K562 (cell line): ENCODE measurements at regions not wholly inside any gene's neighbourhood (a gene's known extent, or its start where the extent isn't known, plus 50 kb on each side); places are given as distances from the start of the nearest gene placed in this dataset.

Source experiments
- ATAC-seq: fragments of 200-7000 bp; cut with Tn5 transposase; 3 replicates; pipeline ENCODE4 v1.9.1; 2020; ENCODE audit warnings: moderate library complexity
- BruUV-seq: library from RNA; stranded (reverse); fragments of 400-500 nt; replicated peaks from 2 replicates; lab custom pipeline; 2021; lab: Mats Ljungman, UMichigan
- CTCF ChIA-PET: fragments of 300-600 bp; formaldehyde crosslinking; extraction: SDS; loops from one replicate; lab custom pipeline; 2021; ENCODE audit warnings: low intra/inter-chr PET ratio; lab: Yijun Ruan, JAX
- POLR2A ChIA-PET: fragments of 300-600, 350-650 bp; sonication (Branson Sonifier 250); formaldehyde crosslinking; extraction: SDS; loops from one replicate; lab custom pipeline; 2021; ENCODE audit warnings: antibody characterized with exemption, inconsistent platforms; lab: Yijun Ruan, JAX
- DNase-seq, 4 experiments: peaks; one replicate each; pipeline versions ENCODE4 v3.0.0 to v3.0.0-alpha.2; 2011 to 2018; ENCODE audit warnings: low spot score in 3 of 4, mixed read lengths in 3 of 4; ENCODE audit errors: extremely low read depth in 1 of 4
- FAIRE-seq: peaks from 2 replicates; lab custom pipeline; 2011; peaks lifted over from hg19 to GRCh38; lab: Jason Lieb, UNC
- H2AFZ ChIP-seq: 2 replicates; pipeline ENCODE4 v1.6.0; 2011; ENCODE audit warnings: low read depth, low read length, control low read depth, inconsistent platforms
- H3K27ac ChIP-seq: fragments of 200-600 bp; 3 replicates; pipeline ENCODE4 v1.8.0; 2011; ENCODE audit warnings: low read depth, mild to moderate bottlenecking, control low read depth, inconsistent platforms, low read length, moderate library complexity, mixed read lengths; ENCODE audit errors: extremely low read depth
- H3K27me3 ChIP-seq, 2 experiments: fragments of 300-600 bp in 1 of 2; 2 replicates in 1 of 2; 3 replicates in 1 of 2; pipeline versions ENCODE4 v1.6.0 to v1.8.0; 2011; ENCODE audit warnings: inconsistent platforms in 2 of 2, low read length in 2 of 2, mild to moderate bottlenecking in 1 of 2, mixed read lengths in 1 of 2, moderate library complexity in 1 of 2; ENCODE audit not compliant: control insufficient read depth in 2 of 2, insufficient read depth in 2 of 2
- H3K36me3 ChIP-seq: fragments of 300-600 bp; 3 replicates; pipeline ENCODE4 v1.8.0; 2011; ENCODE audit warnings: mild to moderate bottlenecking, low read length, inconsistent platforms; ENCODE audit not compliant: control insufficient read depth, insufficient read depth
- H3K4me1 ChIP-seq, 2 experiments: fragments of 200-600 bp in 1 of 2; replicated peaks in 1 of 2; 2 replicates in 1 of 2; 3 replicates in 1 of 2; pipeline versions ENCODE4 v1.5.1 to v1.8.0; 2011; ENCODE audit warnings: inconsistent platforms in 2 of 2, low read length in 2 of 2, mild to moderate bottlenecking in 1 of 2, mixed read lengths in 1 of 2, moderate library complexity in 1 of 2; ENCODE audit not compliant: control insufficient read depth in 2 of 2, insufficient read depth in 2 of 2
- H3K4me2 ChIP-seq: 2 replicates; pipeline ENCODE4 v1.6.1; 2011; ENCODE audit warnings: low read length, control low read depth, inconsistent platforms, mixed read lengths; ENCODE audit not compliant: insufficient read depth
- H3K4me3 ChIP-seq: fragments of 200-600 bp; sonication (generic), shearing (Covaris generic); 2 replicates; pipeline ENCODE4 v1.5.1; 2016; ENCODE audit warnings: control low read depth, inconsistent platforms
- H3K79me2 ChIP-seq: fragments of 200-600 bp; 3 replicates; pipeline ENCODE4 v1.8.0; 2011; ENCODE audit warnings: low read length, inconsistent platforms; ENCODE audit not compliant: control insufficient read depth, insufficient read depth
- H3K9ac ChIP-seq, 2 experiments: 2 replicates each; pipeline versions ENCODE4 v1.6.0 to v1.6.1; 2011; ENCODE audit warnings: low read depth in 2 of 2, low read length in 2 of 2, control low read depth in 1 of 2, inconsistent platforms in 1 of 2, mild to moderate bottlenecking in 1 of 2, mixed read lengths in 1 of 2; ENCODE audit not compliant: insufficient read depth in 1 of 2
- H3K9me1 ChIP-seq: one replicate; pipeline ENCODE4 v1.6.0; 2011; ENCODE audit warnings: inconsistent platforms, mild to moderate bottlenecking, low read length, moderate library complexity; ENCODE audit not compliant: control insufficient read depth, insufficient read depth
- H3K9me3 ChIP-seq: replicated peaks from 2 replicates; pipeline ENCODE4 v1.5.1; 2011; ENCODE audit warnings: low read depth, low read length, inconsistent platforms; ENCODE audit not compliant: control insufficient read depth, insufficient read depth
- H4K20me1 ChIP-seq: replicated peaks from 2 replicates; pipeline ENCODE4 v1.6.1; 2011; ENCODE audit warnings: low read length, inconsistent platforms, mixed read lengths; ENCODE audit not compliant: control insufficient read depth, insufficient read depth
- HIVEP1 ChIP-seq: fragments of 250-450 bp; sonication (Bioruptor Pico); IDR thresholded peaks from 2 replicates; pipeline ENCODE4 v1.4.0; 2020; ENCODE audit warnings: mild to moderate bottlenecking
- HNRNPL ChIP-seq: fragments of 200-400 bp; formaldehyde crosslinking; IDR thresholded peaks from 2 replicates; pipeline ENCODE4 v1.6.1; 2017; ENCODE audit warnings: low read depth, mild to moderate bottlenecking, low read length
- JUN ChIP-seq, 2 experiments: sonication (generic) in 1 of 2; formaldehyde crosslinking in 1 of 2; IDR thresholded peaks; 2 replicates each; pipeline versions ENCODE4 v1.6.1 to v1.8.0; 2012 to 2022; ENCODE audit warnings: borderline replicate concordance in 2 of 2, mild to moderate bottlenecking in 2 of 2, improper control_type of control experiment in 1 of 2, low read depth in 1 of 2, low read length in 1 of 2, missing genetic modification reagents in 1 of 2
- MAFK ChIP-seq: IDR thresholded peaks from 2 replicates; pipeline ENCODE4 v1.6.1; 2011; ENCODE audit warnings: low read length, improper control_type of control experiment
- PML ChIP-seq: IDR thresholded peaks from 2 replicates; pipeline ENCODE4 v1.6.1; 2012; ENCODE audit warnings: low read length, inconsistent platforms
- PPARD ChIP-seq: fragments of 250-450 bp; sonication (Bioruptor Pico); IDR thresholded peaks from 2 replicates; pipeline ENCODE4 v1.8.0; 2022; ENCODE audit warnings: inconsistent platforms, mild to moderate bottlenecking, moderate library complexity
- PTBP1 ChIP-seq: fragments of 200-400 bp; formaldehyde crosslinking; IDR thresholded peaks from 2 replicates; pipeline ENCODE4 v1.6.1; 2017; ENCODE audit warnings: low read depth, low read length
- SREBF2 ChIP-seq: sonication (generic); formaldehyde crosslinking; IDR thresholded peaks from 2 replicates; pipeline ENCODE4 v1.4.0; 2020; ENCODE audit warnings: mild to moderate bottlenecking, missing genetic modification reagents
- WGBS: fragments of 100-300 bp; shearing (Covaris generic); methylation state at CpG from one replicate; pipeline ENCODE4 v1.1.6; 2016; ENCODE audit warnings: low coverage, mixed read lengths; ENCODE audit not compliant: insufficient coverage; ENCODE audit errors: missing lambda C conversion rate; 5-methylcytosine and 5-hydroxymethylcytosine counted together
- in situ Hi-C: fragments of 300-500 bp; cut with MboI; formaldehyde crosslinking; loops from 4 replicates; pipeline ENCODE4 v1.15.0; 2018; ENCODE audit warnings: inconsistent platforms, mixed read lengths
- intact Hi-C: fragments of 100-400 bp; cut with micrococcal nuclease; formaldehyde crosslinking; loops from 2 replicates; pipeline ENCODE4 v1.14.2; 2022
- TF ChIP-seq, protein P1 (sequence below): fragments of 250-450 bp; sonication (Bioruptor Pico); IDR thresholded peaks from 2 replicates; pipeline ENCODE4 v1.4.0; 2020
- TF ChIP-seq, protein P2 (sequence below): fragments of 200-800 bp; sonication (Bioruptor generic); IDR thresholded peaks from 2 replicates; pipeline ENCODE4 v1.6.1; 2017; ENCODE audit warnings: missing genetic modification characterization, missing compliant biosample characterization
- TF ChIP-seq, protein P3 (sequence below): fragments of 450-650 bp; IDR thresholded peaks from 2 replicates; pipeline ENCODE4 v1.7.0; 2016; ENCODE audit warnings: borderline replicate concordance
- TF ChIP-seq, protein P4 (sequence below): sonication (generic); formaldehyde crosslinking; IDR thresholded peaks from 2 replicates; pipeline ENCODE4 v1.8.0; 2022; ENCODE audit warnings: missing genetic modification reagents, mild to moderate bottlenecking, moderate library complexity, borderline replicate concordance
- TF ChIP-seq, protein P5 (sequence below), 3 experiments: fragments of 200-800 bp in 1 of 3; sonication (Bioruptor generic) in 1 of 3; sonication (generic) in 1 of 3; formaldehyde crosslinking in 1 of 3; IDR thresholded peaks; 2 replicates each; pipeline versions ENCODE4 v1.6.1 to v1.8.0; 2016 to 2022; ENCODE audit warnings: mild to moderate bottlenecking in 2 of 3, missing compliant biosample characterization in 2 of 3, missing genetic modification characterization in 2 of 3, missing genetic modification reagents in 1 of 3
- TF ChIP-seq, protein P6 (sequence below): fragments of 450-650 bp; IDR thresholded peaks from 2 replicates; pipeline ENCODE4 v1.6.1; 2017; ENCODE audit warnings: antibody characterized with exemption

DNA sequence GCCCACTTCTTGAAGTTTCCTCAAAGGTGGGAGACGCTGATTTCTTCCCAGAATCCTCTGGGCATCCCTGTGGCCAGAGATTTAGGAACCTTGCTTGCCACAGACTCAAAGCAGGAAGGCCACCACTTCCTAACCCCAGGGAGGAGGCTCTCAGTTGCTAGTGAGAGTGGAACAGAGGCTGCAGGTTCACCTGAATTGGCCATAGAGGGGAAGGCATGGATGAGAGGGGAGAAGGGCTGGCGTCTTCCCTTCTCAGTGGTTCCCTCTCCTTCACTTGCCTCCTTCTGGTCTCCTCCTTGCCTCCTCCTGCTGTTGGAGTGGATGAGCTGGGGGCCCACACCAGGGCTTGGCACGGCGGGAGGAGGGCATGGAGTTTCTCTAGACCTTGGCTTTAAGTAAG, 185.7 kb downstream of the ADAMTS15 start:
- Histone ChIP-seq H3K9me1 (no peaks in the 10 kb centered on the region), H3K4me3 (no peak overlapping the region), H3K79me2 (no peaks in the 10 kb centered on the region), H3K36me3 (no peaks in the 10 kb centered on the region), H3K9ac (no peak overlapping the region), H4K20me1 (no peaks in the 10 kb centered on the region), H3K4me2 (no peak overlapping the region), H2AFZ (no peak overlapping the region), H3K27me3 (peaks cover 0 to 14% of the 10 kb centered on the region in 2 experiments; a peak in 2 of 5 replicates), H3K9me3 (no peaks in the 10 kb centered on the region), H3K4me1 (no peaks in the 10 kb centered on the region), H3K27ac (no peak overlapping the region)
- intact Hi-C loops (no loop called here), in situ Hi-C loops (no loop called here)
- WGBS: 0% methylated on average over 4 of the region's 4 CpGs
- no TSS peak for BruUV-seq
- TF ChIP-seq PPARD: no peak
- TF ChIP-seq, protein P1, sequence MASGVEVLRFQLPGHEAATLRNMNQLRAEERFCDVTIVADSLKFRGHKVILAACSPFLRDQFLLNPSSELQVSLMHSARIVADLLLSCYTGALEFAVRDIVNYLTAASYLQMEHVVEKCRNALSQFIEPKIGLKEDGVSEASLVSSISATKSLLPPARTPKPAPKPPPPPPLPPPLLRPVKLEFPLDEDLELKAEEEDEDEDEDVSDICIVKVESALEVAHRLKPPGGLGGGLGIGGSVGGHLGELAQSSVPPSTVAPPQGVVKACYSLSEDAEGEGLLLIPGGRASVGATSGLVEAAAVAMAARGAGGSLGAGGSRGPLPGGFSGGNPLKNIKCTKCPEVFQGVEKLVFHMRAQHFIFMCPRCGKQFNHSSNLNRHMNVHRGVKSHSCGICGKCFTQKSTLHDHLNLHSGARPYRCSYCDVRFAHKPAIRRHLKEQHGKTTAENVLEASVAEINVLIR (CRISPR knock-in tag): no peak
- TF ChIP-seq MAFK: no peak
- TF ChIP-seq HNRNPL: no peak
- TF ChIP-seq, protein P2, sequence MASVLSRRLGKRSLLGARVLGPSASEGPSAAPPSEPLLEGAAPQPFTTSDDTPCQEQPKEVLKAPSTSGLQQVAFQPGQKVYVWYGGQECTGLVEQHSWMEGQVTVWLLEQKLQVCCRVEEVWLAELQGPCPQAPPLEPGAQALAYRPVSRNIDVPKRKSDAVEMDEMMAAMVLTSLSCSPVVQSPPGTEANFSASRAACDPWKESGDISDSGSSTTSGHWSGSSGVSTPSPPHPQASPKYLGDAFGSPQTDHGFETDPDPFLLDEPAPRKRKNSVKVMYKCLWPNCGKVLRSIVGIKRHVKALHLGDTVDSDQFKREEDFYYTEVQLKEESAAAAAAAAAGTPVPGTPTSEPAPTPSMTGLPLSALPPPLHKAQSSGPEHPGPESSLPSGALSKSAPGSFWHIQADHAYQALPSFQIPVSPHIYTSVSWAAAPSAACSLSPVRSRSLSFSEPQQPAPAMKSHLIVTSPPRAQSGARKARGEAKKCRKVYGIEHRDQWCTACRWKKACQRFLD (CRISPR knock-in tag): no peak
- TF ChIP-seq HIVEP1 (CRISPR knock-in tag): no peak
- TF ChIP-seq, protein P3, sequence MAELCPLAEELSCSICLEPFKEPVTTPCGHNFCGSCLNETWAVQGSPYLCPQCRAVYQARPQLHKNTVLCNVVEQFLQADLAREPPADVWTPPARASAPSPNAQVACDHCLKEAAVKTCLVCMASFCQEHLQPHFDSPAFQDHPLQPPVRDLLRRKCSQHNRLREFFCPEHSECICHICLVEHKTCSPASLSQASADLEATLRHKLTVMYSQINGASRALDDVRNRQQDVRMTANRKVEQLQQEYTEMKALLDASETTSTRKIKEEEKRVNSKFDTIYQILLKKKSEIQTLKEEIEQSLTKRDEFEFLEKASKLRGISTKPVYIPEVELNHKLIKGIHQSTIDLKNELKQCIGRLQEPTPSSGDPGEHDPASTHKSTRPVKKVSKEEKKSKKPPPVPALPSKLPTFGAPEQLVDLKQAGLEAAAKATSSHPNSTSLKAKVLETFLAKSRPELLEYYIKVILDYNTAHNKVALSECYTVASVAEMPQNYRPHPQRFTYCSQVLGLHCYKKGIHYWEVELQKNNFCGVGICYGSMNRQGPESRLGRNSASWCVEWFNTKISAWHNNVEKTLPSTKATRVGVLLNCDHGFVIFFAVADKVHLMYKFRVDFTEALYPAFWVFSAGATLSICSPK: no peak
- TF ChIP-seq PTBP1: no peak
- TF ChIP-seq JUN (IDR thresholded peaks at IDR 0.05; ENCODE audit: borderline replicate concordance, low read depth, low read length): no peak
- no peak for TF ChIP-seq JUN (CRISPR knock-in tag; IDR thresholded peaks at IDR 0.05; ENCODE audit: borderline replicate concordance)
- no peak for TF ChIP-seq PML
- TF ChIP-seq, protein P4, sequence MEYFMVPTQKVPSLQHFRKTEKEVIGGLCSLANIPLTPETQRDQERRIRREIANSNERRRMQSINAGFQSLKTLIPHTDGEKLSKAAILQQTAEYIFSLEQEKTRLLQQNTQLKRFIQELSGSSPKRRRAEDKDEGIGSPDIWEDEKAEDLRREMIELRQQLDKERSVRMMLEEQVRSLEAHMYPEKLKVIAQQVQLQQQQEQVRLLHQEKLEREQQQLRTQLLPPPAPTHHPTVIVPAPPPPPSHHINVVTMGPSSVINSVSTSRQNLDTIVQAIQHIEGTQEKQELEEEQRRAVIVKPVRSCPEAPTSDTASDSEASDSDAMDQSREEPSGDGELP (CRISPR knock-in tag): no peak
- TF ChIP-seq, protein P5, sequence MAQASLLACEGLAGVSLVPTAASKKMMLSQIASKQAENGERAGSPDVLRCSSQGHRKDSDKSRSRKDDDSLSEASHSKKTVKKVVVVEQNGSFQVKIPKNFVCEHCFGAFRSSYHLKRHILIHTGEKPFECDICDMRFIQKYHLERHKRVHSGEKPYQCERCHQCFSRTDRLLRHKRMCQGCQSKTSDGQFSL (CRISPR knock-in tag; IDR thresholded peaks at IDR 0.05): no peak
- TF ChIP-seq, protein P5 (tag; IDR thresholded peaks at IDR 0.05): no peak
- TF ChIP-seq SREBF2 (CRISPR knock-in tag): no peak
- TF ChIP-seq, protein P6, sequence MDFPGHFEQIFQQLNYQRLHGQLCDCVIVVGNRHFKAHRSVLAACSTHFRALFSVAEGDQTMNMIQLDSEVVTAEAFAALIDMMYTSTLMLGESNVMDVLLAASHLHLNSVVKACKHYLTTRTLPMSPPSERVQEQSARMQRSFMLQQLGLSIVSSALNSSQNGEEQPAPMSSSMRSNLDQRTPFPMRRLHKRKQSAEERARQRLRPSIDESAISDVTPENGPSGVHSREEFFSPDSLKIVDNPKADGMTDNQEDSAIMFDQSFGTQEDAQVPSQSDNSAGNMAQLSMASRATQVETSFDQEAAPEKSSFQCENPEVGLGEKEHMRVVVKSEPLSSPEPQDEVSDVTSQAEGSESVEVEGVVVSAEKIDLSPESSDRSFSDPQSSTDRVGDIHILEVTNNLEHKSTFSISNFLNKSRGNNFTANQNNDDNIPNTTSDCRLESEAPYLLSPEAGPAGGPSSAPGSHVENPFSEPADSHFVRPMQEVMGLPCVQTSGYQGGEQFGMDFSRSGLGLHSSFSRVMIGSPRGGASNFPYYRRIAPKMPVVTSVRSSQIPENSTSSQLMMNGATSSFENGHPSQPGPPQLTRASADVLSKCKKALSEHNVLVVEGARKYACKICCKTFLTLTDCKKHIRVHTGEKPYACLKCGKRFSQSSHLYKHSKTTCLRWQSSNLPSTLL: no peak
- CTCF ChIA-PET: no interaction called here
- POLR2A ChIA-PET: no interaction called here
- DNase-seq: no peak
- FAIRE-seq: no peak
- ATAC-seq: no peak
